ENCODE measurements at regions not wholly inside any gene's neighbourhood (a gene's known extent, or its start where the extent isn't known, plus 50 kb on each side); places are given as distances from the start of the nearest gene placed in this dataset.

GRCh38 chr6:93164781-93165180 is 254.6 kb downstream of the EPHA7 start:
- TF ChIP-seq CTCF (IDR thresholded peaks at IDR 0.05; ENCODE audit: low read depth, low read length, missing input control) (no peak), HNF4A (conservative IDR thresholded peaks at IDR 0.05) (no peak), SP1 (IDR thresholded peaks at IDR 0.05) (no peak), MAX (IDR thresholded peaks at IDR 0.05) (no peak), RAD21 (IDR thresholded peaks at IDR 0.05) (no peak), REST (IDR thresholded peaks at IDR 0.05) (no peak), GABPA (IDR thresholded peaks at IDR 0.05 in 1 of 2, conservative IDR thresholded peaks at IDR 0.05 in 1 of 2) (no peak), EGR1 (IDR thresholded peaks at IDR 0.05; ENCODE audit: low read depth in 2 of 2) (no peak)

Measured in liver (tissue), 3 donors.